Transverse colon (tissue), 4 donors: ENCODE measurements at regions not wholly inside any gene's neighbourhood (a gene's known extent, or its start where the extent isn't known, plus 50 kb on each side); places are given as distances from the start of the nearest gene placed in this dataset.
"Not testable (repeated sequence)": the region's sequence is repeated elsewhere in the genome, so short reads cannot be mapped to it uniquely, and the experiment has no call there.

Experiments used
- DNase-seq: peaks from one replicate; pipeline ENCODE4 v3.0.0-alpha.2; 2019
- H3K27ac ChIP-seq, 4 donors: fragments of 200-600 bp; sonication (generic); 2 replicates each; pipeline ENCODE4 v1.5.1; 2016 to 2018; ENCODE audit warnings: inconsistent platforms in 4 of 4
- H3K27me3 ChIP-seq: fragments of 200-600 bp; sonication (generic); 2 replicates; pipeline ENCODE4 v1.5.1; 2017; ENCODE audit warnings: inconsistent platforms
- H3K36me3 ChIP-seq, 4 donors: fragments of 200-600 bp; sonication (generic); 2 replicates each; pipeline ENCODE4 v1.5.1; 2017 to 2019; ENCODE audit warnings: inconsistent platforms in 4 of 4
- H3K4me1 ChIP-seq, 4 donors: fragments of 200-600 bp; sonication (generic); 2 replicates each; pipeline ENCODE4 v1.5.1; 2017 to 2020; ENCODE audit warnings: inconsistent platforms in 4 of 4
- H3K4me3 ChIP-seq, 4 donors: fragments of 200-600 bp; sonication (generic); 1 replicate in 1 of 4; 2 replicates in 3 of 4; pipeline versions ENCODE4 v1.5.1 to v1.6.1; 2017 to 2019; ENCODE audit warnings: inconsistent platforms in 4 of 4
- H3K9me3 ChIP-seq, 2 donors: fragments of 200-600 bp; sonication (generic); 2 replicates each; pipeline ENCODE4 v1.5.1; 2017 to 2019; ENCODE audit warnings: inconsistent platforms in 2 of 2
- CTCF ChIP-seq, 5 experiments: fragments of 200-600 bp in 3 of 5; fragments of 450-650 bp in 2 of 5; sonication (generic) in 3 of 5; IDR thresholded peaks; 1 replicate in 2 of 5; 2 replicates in 3 of 5; pipeline ENCODE4 v1.5.1; 2016 to 2017; ENCODE audit warnings: antibody characterized with exemption in 5 of 5, inconsistent platforms in 3 of 5, mild to moderate bottlenecking in 2 of 5, moderate library complexity in 1 of 5
- EP300 ChIP-seq: sonication (generic); formaldehyde crosslinking; IDR thresholded peaks from one replicate; pipeline ENCODE4 v1.6.1; 2017; ENCODE audit warnings: antibody characterized with exemption, low read depth
- POLR2A ChIP-seq: fragments of 450-650 bp; IDR thresholded peaks from one replicate; pipeline ENCODE4 v1.6.1; 2016; ENCODE audit warnings: antibody characterized with exemption, mild to moderate bottlenecking, moderate library complexity
- POLR2AphosphoS5 ChIP-seq, 3 donors: sonication (generic); formaldehyde crosslinking; IDR thresholded peaks; one replicate each; pipeline ENCODE4 v1.6.1; 2016; ENCODE audit warnings: antibody characterized with exemption in 3 of 3
- WGBS, 2 donors: methylation state at CpG; one replicate each; pipeline ENCODE4 v1.1.5; 2018; ENCODE audit warnings: low coverage in 1 of 2; 5-methylcytosine and 5-hydroxymethylcytosine counted together
- in situ Hi-C, 4 donors: fragments of 200-750 bp; cut with MboI; loops; one replicate each; pipeline versions ENCODE4 v1.15.0 to v1.15.1; 2017; ENCODE audit warnings: low sequenced_read_pairs in 3 of 4, low pct_ligation_motif_present in 1 of 4, low pct_unique_long_range_greater_than_20kb in 1 of 4
- intact Hi-C: fragments of 100-400 bp; cut with DNase I; formaldehyde crosslinking; loops from one replicate; pipeline ENCODE4 v1.15.1; 2023; ENCODE audit warnings: low total_unique reads
- small RNA-seq, 4 donors: library from RNA; depleted of rRNA; stranded (forward); fragments of <200 nt; gene quantifications; one replicate each; pipeline ENCODE3, GENCODE V24; 2016

GRCh38 chr6:2305951-2306350, 60.5 kb upstream of the GMDS start:
- 88% methylated on average over 5 of the region's 5 CpGs; no CpG with 5 or more reads in 1 of the 2 donors for WGBS, 2 donors
- in situ Hi-C loops (no loop called here), intact Hi-C loops (no loop called here)
- TF ChIP-seq POLR2A (no peak), CTCF (IDR thresholded peaks at IDR 0.05) (no peak), POLR2AphosphoS5 (IDR thresholded peaks at IDR 0.05) (no peak), EP300 (no peak)
- Histone ChIP-seq H3K4me1 (peaks cover 0 to 31% (median 19%) of the 10 kb centered on the region in 4 donors), H3K9me3 (no peaks in the 10 kb centered on the region), H3K27me3 (no peaks in the 10 kb centered on the region), H3K27ac (no peak overlapping the region), H3K4me3 (no peak overlapping the region), H3K36me3 (no peaks in the 10 kb centered on the region)
- no peak for DNase-seq

- WGBS, 2 donors: 91 to 95% methylated on average over 4 to 5 of the region's 5 CpGs
- H3K27ac ChIP-seq, H3K4me1 ChIP-seq, H3K27me3 ChIP-seq, H3K36me3 ChIP-seq, in situ Hi-C loops, intact Hi-C loops, H3K9me3 ChIP-seq, DNase-seq, H3K4me3 ChIP-seq: not testable (repeated sequence)
Observed at GRCh38 chr6:2302482-2302881, 57.1 kb upstream of the GMDS start.

GRCh38 chr6:2296781-2297180, 51.4 kb upstream of the GMDS start:
- no peak for DNase-seq
- in situ Hi-C loops: no loop called here
- no peaks in the 10 kb centered on the region for H3K4me1 ChIP-seq
- H3K4me3 ChIP-seq: no peak overlapping the region
- TF ChIP-seq POLR2AphosphoS5 (IDR thresholded peaks at IDR 0.05): no peak
- TF ChIP-seq POLR2A: no peak
- TF ChIP-seq EP300: no peak
- TF ChIP-seq CTCF (IDR thresholded peaks at IDR 0.05): no peak
- H3K27me3 ChIP-seq: no peaks in the 10 kb centered on the region
- intact Hi-C loops: no loop called here
- H3K36me3 ChIP-seq: peaks cover 0 to 5% (median 2%) of the 10 kb centered on the region in 4 donors
- 94 to 96% methylated on average over 2 of the region's 2 CpGs for WGBS, 2 donors
- no peak overlapping the region for H3K27ac ChIP-seq
- H3K9me3 ChIP-seq: peaks cover 8 to 23% of the 10 kb centered on the region in 2 donors

Small RNA genes lying in the stretch of these regions (small RNA-seq; reads per million reads assigned to genes)
- 0 reads per million in 4 donors for gene HMGN2P28
